ENCODE measurements at regions not wholly inside any gene's neighbourhood (a gene's known extent, or its start where the extent isn't known, plus 50 kb on each side); places are given as distances from the start of the nearest gene placed in this dataset.

- TF ChIP-seq EZH2phosphoT487 (conservative IDR thresholded peaks at IDR 0.05; ENCODE audit: low read length) (no peak), CTCF (IDR thresholded peaks at IDR 0.05; ENCODE audit: insufficient read depth, low read length, poor library complexity, severe bottlenecking) (no peak)
Observed at GRCh38 chr13:107332188-107332587, 764.3 kb upstream of the ARGLU1 start.

Measured in SU-DHL-6 (cell line).